NAMALWA (cell line): ENCODE measurements at regions not wholly inside any gene's neighbourhood (a gene's known extent, or its start where the extent isn't known, plus 50 kb on each side); places are given as distances from the start of the nearest gene placed in this dataset.

ENCODE experiments used
- DNase-seq: peaks from one replicate; pipeline ENCODE4 v3.0.0-alpha.2; 2015; ENCODE audit warnings: low spot score

- no peak for DNase-seq
These were observed 78.3 kb upstream of the BCL9 start for GRCh38 chr1:147463022-147463421.

DNA sequence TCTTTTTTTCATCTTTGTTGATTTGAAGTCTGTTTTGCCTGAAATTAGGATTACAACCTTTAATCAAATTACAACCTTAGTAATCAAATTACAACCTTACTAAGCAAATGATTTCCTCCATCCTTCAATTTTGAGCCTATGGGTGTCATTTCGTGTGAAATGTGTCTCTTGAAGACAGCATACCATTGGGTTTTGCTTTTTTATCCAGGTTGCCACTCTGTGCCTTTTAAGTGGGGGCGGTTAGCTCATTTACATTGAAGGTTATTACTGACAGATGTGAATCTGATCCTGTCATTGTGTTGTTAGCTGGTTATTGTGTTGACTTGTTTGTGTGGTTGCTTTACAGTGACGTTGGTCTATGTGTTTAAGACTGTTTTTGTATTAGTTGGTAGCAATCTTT, 74.8 kb upstream of the BCL9 start:
- no peak for DNase-seq

GRCh38 chr1:147470079-147470478, 71.2 kb upstream of the BCL9 start:
- DNase-seq: no peak

- DNase-seq: no peak
These were observed 68.8 kb upstream of the BCL9 start for GRCh38 chr1:147472489-147472888.

DNA sequence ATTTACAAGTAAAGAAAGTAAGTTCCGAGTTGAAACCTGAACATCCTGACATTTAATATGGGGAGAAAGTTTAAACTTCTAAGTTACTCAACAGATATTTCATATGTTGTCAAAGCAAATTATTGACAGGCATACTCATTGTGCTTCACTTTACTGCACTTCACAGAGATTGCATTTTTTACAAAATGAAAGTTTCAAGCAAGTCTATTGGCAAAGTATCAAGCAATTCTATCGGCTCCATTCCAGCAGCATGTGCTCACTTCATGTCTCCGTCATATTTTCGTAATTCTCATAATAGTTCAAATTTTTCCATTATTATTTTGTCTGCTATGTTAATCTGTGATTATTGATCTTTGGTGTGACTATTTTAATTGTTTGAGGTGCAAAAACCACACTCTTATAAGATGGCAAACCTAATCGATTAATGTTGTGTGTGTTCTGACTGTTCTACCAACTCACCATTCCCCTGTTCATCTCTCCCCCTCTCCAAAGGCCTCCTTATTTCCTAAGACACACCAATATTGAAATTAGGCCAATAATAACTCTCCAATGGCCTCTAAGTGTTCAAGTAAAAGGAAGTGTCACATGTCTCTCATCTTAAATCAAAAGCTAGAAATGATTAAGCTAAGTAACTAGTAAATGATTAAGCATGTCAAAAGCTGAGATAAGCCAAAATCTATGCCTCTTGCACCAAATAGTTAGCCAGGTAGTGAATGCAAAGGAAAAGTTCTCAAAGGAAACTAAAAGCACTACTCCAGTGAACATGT, 68.2 kb upstream of the BCL9 start:
- DNase-seq: no peak

DNA sequence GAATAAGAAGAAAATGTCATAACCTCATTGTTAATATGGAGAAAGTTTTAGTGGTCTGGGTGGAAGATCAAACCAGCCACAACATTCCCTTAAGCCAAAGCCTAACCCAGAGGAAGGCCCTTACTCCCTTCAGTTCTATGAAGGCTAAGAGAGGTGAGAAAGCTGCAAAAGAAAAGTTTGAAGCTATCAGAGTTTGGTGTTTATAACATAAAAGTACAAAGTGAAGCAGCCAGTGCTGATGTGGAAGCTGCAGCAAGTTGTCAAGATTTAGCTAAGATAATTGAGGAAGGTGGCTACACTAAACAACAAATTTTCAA, 67.6 kb upstream of the BCL9 start:
- DNase-seq: no peak

DNA sequence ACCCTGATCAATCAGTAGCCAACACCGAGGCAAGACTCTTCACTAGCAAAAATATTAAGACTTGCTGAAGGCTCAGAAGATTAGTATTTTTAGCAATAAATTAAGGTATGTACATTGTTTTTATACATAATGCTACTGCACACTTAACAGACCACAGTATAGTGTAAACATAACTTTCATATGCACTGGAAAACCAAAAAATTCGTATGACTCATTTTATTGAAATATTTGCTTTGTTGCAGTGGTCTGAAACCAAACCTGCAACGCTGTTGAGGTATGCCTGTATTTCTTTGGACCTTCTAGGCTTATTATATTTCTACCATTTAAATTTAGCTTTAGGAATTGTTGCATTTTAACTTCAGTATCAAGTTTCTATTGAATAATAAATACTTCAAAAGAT, 65.8 kb upstream of the BCL9 start:
- DNase-seq: no peak

GRCh38 chr1:147478521-147478920, 62.8 kb upstream of the BCL9 start:
- no peak for DNase-seq

GRCh38 chr1:147479864-147480564, 61.3 kb upstream of the BCL9 start:
- DNase-seq: no peak

DNA sequence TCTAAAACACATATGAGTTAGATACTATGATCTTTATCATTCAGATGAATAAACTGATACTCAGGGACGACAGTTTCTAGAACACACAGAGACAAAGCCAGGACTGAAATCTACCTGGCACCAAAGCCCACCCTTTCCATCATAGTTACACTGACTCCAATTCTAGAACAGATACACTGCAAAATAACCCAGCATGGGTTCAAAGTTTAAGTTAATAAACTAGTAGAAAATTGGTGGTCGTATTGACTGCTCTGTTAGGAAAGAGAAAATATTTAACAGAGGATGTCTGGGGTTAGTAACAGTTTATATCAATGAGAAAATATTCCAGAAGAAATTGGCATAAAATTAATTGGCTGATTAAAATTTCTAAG, 60.8 kb upstream of the BCL9 start:
- DNase-seq: no peak

DNA sequence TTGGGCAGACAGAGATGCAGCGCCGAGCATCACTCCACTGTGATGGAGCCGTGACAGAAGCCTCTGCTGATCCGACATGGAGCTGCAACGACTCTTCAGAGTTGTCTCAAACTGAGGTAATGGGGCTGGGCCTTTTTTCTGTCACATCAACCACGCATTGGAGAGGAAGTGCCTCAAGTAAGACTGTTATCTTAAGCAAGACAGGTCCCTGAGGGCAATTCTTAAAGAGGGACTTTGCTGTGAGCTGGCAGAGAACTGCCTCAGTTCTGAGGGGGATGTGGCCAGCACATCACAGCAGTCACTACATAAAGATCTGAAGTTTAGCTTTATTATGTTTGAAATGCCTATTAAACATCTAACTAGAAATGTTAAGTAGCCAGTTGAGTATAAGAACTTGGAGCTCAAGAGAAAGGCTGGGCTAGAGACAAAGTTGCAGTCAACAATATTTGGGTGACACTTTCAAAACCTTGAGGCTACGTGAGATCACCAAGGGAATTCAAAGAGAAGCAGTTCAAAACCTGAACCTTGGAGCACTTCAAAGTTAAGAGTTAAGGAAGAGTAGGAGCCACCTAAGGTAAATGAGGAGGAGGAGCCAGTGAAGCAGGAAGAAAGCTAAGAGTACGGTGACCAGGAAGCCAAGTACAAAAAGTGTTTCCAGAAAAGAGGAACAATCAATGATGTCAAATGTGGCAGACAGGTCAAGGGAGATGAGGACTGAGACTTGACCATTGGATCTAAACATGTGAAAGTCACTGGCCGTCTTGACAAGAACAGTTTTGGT, 54.2 kb upstream of the BCL9 start:
- DNase-seq: no peak

- no peak for DNase-seq
These were observed 50.2 kb upstream of the BCL9 start for GRCh38 chr1:147491098-147491497.
